ENCODE measurements at regions not wholly inside any gene's neighbourhood (a gene's known extent, or its start where the extent isn't known, plus 50 kb on each side); places are given as distances from the start of the nearest gene placed in this dataset.

DNA sequence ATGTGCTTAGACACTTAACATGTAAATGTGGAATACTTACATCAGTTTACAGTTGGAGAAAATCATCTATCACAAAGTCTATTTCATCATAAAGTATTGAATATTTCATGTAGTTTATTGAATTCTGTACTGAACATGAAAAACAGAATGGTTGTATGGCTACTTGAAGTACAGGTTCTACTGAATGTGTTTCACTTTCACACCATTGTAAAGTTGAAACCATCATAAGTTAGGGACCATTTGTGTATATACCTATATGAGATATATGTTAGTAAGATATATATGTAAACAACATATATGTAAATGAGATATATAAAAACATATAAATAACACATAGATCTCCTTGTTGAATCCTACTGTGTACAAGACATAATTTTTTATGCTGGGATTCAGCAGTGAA is 63.0 kb upstream of the TAF11L2 start:
- Histone ChIP-seq H3K4me3 (ENCODE audit: low read length) (no peak overlapping the region), H3K4me1 (ENCODE audit: control insufficient read depth, insufficient read depth, low read length) (no peaks in the 10 kb centered on the region), H3K27me3 (ENCODE audit: control insufficient read depth, insufficient read depth, low read length) (no peaks in the 10 kb centered on the region), H3K27ac (ENCODE audit: low read length) (no peak overlapping the region), H3K9me3 (ENCODE audit: control insufficient read depth, insufficient read depth, low read length) (peaks cover 12% of the 10 kb centered on the region), H3K36me3 (ENCODE audit: control insufficient read depth, insufficient read depth, low read length) (no peaks in the 10 kb centered on the region)
- intact Hi-C loops (cut with micrococcal nuclease), result no loop called here
- H3K27ac Mint-ChIP-seq, result no peak overlapping the region
- ATAC-seq, result no peak
- no peak for DNase-seq
- peaks cover 11 to 15% of the 10 kb centered on the region in 2 donors for H3K4me1 Mint-ChIP-seq
- H3K4me3 Mint-ChIP-seq, result no peak overlapping the region
- TF ChIP-seq, protein P1, sequence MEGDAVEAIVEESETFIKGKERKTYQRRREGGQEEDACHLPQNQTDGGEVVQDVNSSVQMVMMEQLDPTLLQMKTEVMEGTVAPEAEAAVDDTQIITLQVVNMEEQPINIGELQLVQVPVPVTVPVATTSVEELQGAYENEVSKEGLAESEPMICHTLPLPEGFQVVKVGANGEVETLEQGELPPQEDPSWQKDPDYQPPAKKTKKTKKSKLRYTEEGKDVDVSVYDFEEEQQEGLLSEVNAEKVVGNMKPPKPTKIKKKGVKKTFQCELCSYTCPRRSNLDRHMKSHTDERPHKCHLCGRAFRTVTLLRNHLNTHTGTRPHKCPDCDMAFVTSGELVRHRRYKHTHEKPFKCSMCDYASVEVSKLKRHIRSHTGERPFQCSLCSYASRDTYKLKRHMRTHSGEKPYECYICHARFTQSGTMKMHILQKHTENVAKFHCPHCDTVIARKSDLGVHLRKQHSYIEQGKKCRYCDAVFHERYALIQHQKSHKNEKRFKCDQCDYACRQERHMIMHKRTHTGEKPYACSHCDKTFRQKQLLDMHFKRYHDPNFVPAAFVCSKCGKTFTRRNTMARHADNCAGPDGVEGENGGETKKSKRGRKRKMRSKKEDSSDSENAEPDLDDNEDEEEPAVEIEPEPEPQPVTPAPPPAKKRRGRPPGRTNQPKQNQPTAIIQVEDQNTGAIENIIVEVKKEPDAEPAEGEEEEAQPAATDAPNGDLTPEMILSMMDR (IDR thresholded peaks at IDR 0.05), result no peak
- peaks cover 9% of the 10 kb centered on the region for H3K36me3 Mint-ChIP-seq
- peaks cover 6% of the 10 kb centered on the region in 2 donors for H3K9me3 Mint-ChIP-seq
- no peaks in the 10 kb centered on the region for H3K27me3 Mint-ChIP-seq (ENCODE audit: low read depth in 2 of 2)

DNA sequence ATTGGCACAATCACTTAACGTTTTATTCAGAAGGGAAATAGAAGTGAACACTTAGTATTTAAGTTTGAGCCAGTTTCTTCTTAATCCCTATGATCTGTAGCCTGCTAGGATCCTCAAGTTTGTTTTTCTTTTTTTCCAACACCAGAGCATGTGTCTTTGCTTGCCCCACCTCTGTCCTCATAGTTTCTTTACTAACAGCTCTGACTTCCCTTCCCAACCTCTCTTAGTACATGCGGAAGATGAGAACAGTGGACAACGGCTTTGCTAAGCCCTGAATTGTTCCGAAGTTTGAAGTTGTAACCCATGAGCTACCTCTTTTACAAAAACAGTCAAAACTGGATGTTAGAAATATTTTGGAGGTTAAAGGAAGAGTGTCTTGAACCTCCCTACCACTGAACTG is 61.7 kb upstream of the TAF11L2 start:
- H3K27me3 Mint-ChIP-seq (ENCODE audit: low read depth in 2 of 2), result no peaks in the 10 kb centered on the region
- no peaks in the 10 kb centered on the region for H3K27me3 ChIP-seq (ENCODE audit: control insufficient read depth, insufficient read depth, low read length)
- H3K4me3 Mint-ChIP-seq, result peak overlapping the region; percentile 67
- H3K9me3 Mint-ChIP-seq, result peaks cover 6 to 13% of the 10 kb centered on the region in 2 donors
- no peaks in the 10 kb centered on the region for H3K4me1 ChIP-seq (ENCODE audit: control insufficient read depth, insufficient read depth, low read length)
- peaks cover 11 to 15% of the 10 kb centered on the region in 2 donors for H3K4me1 Mint-ChIP-seq
- H3K4me3 ChIP-seq (ENCODE audit: low read length), result peak overlapping the region; percentile 1
- peaks cover 3% of the 10 kb centered on the region for H3K9me3 ChIP-seq (ENCODE audit: control insufficient read depth, insufficient read depth, low read length)
- no peak overlapping the region for H3K27ac ChIP-seq (ENCODE audit: low read length)
- peak overlapping the region; percentile 29 to 48 for H3K27ac Mint-ChIP-seq
- intact Hi-C loops (cut with micrococcal nuclease), result no loop called here
- 17% methylated on average over 4 of the region's 4 CpGs for WGBS (ENCODE audit: insufficient coverage)
- no peaks in the 10 kb centered on the region for H3K36me3 ChIP-seq (ENCODE audit: control insufficient read depth, insufficient read depth, low read length)
- no peak for DNase-seq
- ATAC-seq, result peak in 2 of 3 donors; percentile 28 to 50
- H3K36me3 Mint-ChIP-seq, result peaks cover 9% of the 10 kb centered on the region
- TF ChIP-seq, protein P1 (IDR thresholded peaks at IDR 0.05), result no peak

DNA sequence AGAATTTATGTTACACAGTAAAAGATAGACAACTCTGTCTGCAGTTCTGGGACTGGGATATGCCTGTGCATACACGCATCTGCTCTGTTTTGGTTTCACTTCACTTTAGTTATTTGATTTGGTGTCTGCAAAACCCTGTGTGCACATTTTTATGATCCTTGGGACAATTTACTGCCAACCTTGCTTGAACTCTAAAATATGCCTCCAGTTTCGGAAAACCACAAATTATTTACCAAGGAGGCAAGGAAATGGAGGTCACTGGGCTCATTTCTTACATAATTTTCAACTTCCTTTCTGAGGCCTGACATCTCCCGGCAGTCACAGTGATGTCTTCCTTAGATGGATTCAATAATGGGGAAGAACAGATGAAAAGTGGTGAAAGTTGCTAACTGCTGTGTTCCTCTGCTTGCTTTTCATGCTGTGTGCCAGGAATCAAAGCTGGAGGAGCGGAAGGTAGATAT is 61.2 kb upstream of the TAF11L2 start:
- ATAC-seq (peak in 2 of 3 donors; percentile 43 to 46), DNase-seq (no peak)
- peaks cover 3% of the 10 kb centered on the region for H3K9me3 ChIP-seq (ENCODE audit: control insufficient read depth, insufficient read depth, low read length)
- peaks cover 7 to 13% of the 10 kb centered on the region in 2 donors for H3K9me3 Mint-ChIP-seq
- H3K27ac ChIP-seq (ENCODE audit: low read length), result no peak overlapping the region
- peak overlapping the region; percentile 67 for H3K4me3 Mint-ChIP-seq
- intact Hi-C loops (cut with micrococcal nuclease), result no loop called here
- H3K4me3 ChIP-seq (ENCODE audit: low read length), result peak overlapping the region; percentile 1
- peak overlapping the region; percentile 29 to 48 for H3K27ac Mint-ChIP-seq
- H3K4me1 Mint-ChIP-seq, result peaks cover 11 to 15% of the 10 kb centered on the region in 2 donors
- WGBS (ENCODE audit: insufficient coverage), result 24% methylated on average over 4 of the region's 4 CpGs
- peaks cover 9% of the 10 kb centered on the region for H3K36me3 Mint-ChIP-seq
- no peaks in the 10 kb centered on the region for H3K27me3 ChIP-seq (ENCODE audit: control insufficient read depth, insufficient read depth, low read length)
- H3K36me3 ChIP-seq (ENCODE audit: control insufficient read depth, insufficient read depth, low read length), result no peaks in the 10 kb centered on the region
- H3K4me1 ChIP-seq (ENCODE audit: control insufficient read depth, insufficient read depth, low read length), result no peaks in the 10 kb centered on the region
- no peaks in the 10 kb centered on the region for H3K27me3 Mint-ChIP-seq (ENCODE audit: low read depth in 2 of 2)
- TF ChIP-seq, protein P1 (IDR thresholded peaks at IDR 0.05), result no peak

DNA sequence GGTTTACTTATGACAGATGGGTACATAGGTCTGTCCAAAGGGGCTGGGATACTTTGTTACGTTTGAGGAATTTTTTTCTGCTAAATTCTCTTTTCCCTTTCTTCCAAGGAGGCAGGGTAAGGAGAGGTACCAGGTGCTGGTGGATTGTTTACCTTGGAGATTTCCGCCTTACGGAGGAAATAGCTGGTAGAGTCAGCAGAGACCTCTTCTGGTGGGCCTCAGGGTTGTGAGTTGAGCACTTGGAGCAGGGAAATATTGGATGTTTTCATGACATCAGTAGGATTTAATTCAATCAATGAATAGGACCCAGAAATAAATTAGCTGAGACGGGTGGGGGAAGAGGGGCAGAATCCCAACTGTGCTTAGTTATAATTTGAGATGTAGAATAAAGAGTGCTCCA is 60.0 kb upstream of the TAF11L2 start:
- peaks cover 9% of the 10 kb centered on the region for H3K36me3 Mint-ChIP-seq
- Histone ChIP-seq H3K27ac (ENCODE audit: low read length) (no peak overlapping the region), H3K9me3 (ENCODE audit: control insufficient read depth, insufficient read depth, low read length) (peaks cover 3% of the 10 kb centered on the region), H3K4me3 (ENCODE audit: low read length) (no peak overlapping the region), H3K36me3 (ENCODE audit: control insufficient read depth, insufficient read depth, low read length) (no peaks in the 10 kb centered on the region), H3K4me1 (ENCODE audit: control insufficient read depth, insufficient read depth, low read length) (no peaks in the 10 kb centered on the region), H3K27me3 (ENCODE audit: control insufficient read depth, insufficient read depth, low read length) (no peaks in the 10 kb centered on the region)
- TF ChIP-seq, protein P1 (IDR thresholded peaks at IDR 0.05), result no peak
- no peak overlapping the region for H3K27ac Mint-ChIP-seq
- H3K27me3 Mint-ChIP-seq (ENCODE audit: low read depth in 2 of 2), result no peaks in the 10 kb centered on the region
- H3K4me3 Mint-ChIP-seq, result no peak overlapping the region
- peaks cover 8 to 15% of the 10 kb centered on the region in 2 donors for H3K9me3 Mint-ChIP-seq
- ATAC-seq, result no peak
- 93% methylated on average over 4 of the region's 4 CpGs for WGBS (ENCODE audit: insufficient coverage)
- no peak for DNase-seq
- peaks cover 11 to 15% of the 10 kb centered on the region in 2 donors for H3K4me1 Mint-ChIP-seq
- intact Hi-C loops (cut with micrococcal nuclease), result no loop called here
